H1 (cell line): ENCODE measurements at regions not wholly inside any gene's neighbourhood (a gene's known extent, or its start where the extent isn't known, plus 50 kb on each side); places are given as distances from the start of the nearest gene placed in this dataset.

Source experiments
- BRCA1 ChIP-seq: IDR thresholded peaks from 2 replicates; pipeline ENCODE4 v1.6.1; 2012; ENCODE audit warnings: low read depth, low read length, improper control_type of control experiment
- CEBPB ChIP-seq: IDR thresholded peaks from 2 replicates; pipeline ENCODE4 v1.6.1; 2012; ENCODE audit warnings: low read depth, low read length
- CREB1 ChIP-seq: IDR thresholded peaks from 2 replicates; pipeline ENCODE4 v1.6.1; 2012; ENCODE audit warnings: inconsistent platforms
- FOSL1 ChIP-seq: IDR thresholded peaks from 2 replicates; pipeline ENCODE4 v1.6.1; 2011; ENCODE audit warnings: mild to moderate bottlenecking, low read depth, low read length, moderate library complexity; ENCODE audit not compliant: insufficient read depth
- GABPA ChIP-seq: IDR thresholded peaks from 2 replicates; pipeline ENCODE4 v1.6.1; 2011; ENCODE audit warnings: mild to moderate bottlenecking, low read length, moderate library complexity, borderline replicate concordance; ENCODE audit not compliant: insufficient read depth
- GTF2F1 ChIP-seq: IDR thresholded peaks from 2 replicates; pipeline ENCODE4 v1.6.1; 2012; ENCODE audit warnings: low read depth, low read length, improper control_type of control experiment, borderline replicate concordance
- KDM1A ChIP-seq: fragments of 200-600, 300-600 bp; sonication (generic); IDR thresholded peaks from 2 replicates; pipeline ENCODE4 v1.7.1; 2016; ENCODE audit warnings: mild to moderate bottlenecking, low read length, borderline replicate concordance
- KDM4A ChIP-seq: IDR thresholded peaks from one replicate; pipeline ENCODE4 v1.7.1; 2012; ENCODE audit warnings: low read depth, mild to moderate bottlenecking, moderate library complexity, low read length, inconsistent platforms; ENCODE audit not compliant: severe bottlenecking
- POLR2A ChIP-seq, 2 experiments: IDR thresholded peaks; 1 replicate in 1 of 2; 2 replicates in 1 of 2; pipeline ENCODE4 v1.6.1; 2011; ENCODE audit warnings: low read depth in 2 of 2, low read length in 2 of 2, mild to moderate bottlenecking in 2 of 2; ENCODE audit errors: control extremely low read depth in 1 of 2
- RNF2 ChIP-seq: fragments of 200-900, 300-1000 bp; sonication (generic); IDR thresholded peaks from 2 replicates; pipeline ENCODE4 v1.7.1; 2016; ENCODE audit warnings: borderline replicate concordance, low read depth, mild to moderate bottlenecking, antibody characterized with exemption, low read length; ENCODE audit not compliant: poor library complexity, severe bottlenecking; ENCODE audit errors: missing control alignments
- RXRA ChIP-seq: IDR thresholded peaks from 2 replicates; pipeline ENCODE4 v1.6.1; 2011; ENCODE audit warnings: low read depth, mild to moderate bottlenecking, low read length, moderate library complexity; ENCODE audit not compliant: insufficient read depth
- SP1 ChIP-seq: IDR thresholded peaks from 2 replicates; pipeline ENCODE4 v1.6.1; 2011; ENCODE audit warnings: low read depth, low read length
- TF ChIP-seq, protein P1 (sequence below): fragments of 300-600 bp; sonication (generic); IDR thresholded peaks from 2 replicates; pipeline ENCODE4 v1.7.1; 2012; ENCODE audit warnings: low read length, moderate library complexity, mild to moderate bottlenecking, inconsistent platforms; ENCODE audit not compliant: insufficient replicate concordance

DNA sequence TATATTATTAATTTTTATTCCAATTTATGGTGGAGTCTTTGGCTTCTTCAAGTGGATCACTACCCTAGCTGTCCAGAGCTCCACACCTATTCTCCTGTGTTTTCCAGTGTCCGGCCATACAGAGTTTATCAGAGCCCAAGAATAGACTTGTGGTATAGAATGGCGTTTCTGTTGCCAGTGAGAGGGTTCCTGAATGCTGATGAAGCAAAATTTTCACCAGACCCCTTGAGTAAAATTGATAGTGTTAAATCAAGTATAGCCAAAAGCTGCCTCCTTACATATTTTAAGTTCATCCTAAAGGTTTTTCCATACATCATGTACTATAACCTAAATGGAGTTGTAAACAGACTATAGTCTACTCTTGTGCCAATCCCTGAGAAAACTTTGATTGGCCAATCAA, 171.5 kb upstream of the CHL1 start (continued):
- TF ChIP-seq, protein P1, sequence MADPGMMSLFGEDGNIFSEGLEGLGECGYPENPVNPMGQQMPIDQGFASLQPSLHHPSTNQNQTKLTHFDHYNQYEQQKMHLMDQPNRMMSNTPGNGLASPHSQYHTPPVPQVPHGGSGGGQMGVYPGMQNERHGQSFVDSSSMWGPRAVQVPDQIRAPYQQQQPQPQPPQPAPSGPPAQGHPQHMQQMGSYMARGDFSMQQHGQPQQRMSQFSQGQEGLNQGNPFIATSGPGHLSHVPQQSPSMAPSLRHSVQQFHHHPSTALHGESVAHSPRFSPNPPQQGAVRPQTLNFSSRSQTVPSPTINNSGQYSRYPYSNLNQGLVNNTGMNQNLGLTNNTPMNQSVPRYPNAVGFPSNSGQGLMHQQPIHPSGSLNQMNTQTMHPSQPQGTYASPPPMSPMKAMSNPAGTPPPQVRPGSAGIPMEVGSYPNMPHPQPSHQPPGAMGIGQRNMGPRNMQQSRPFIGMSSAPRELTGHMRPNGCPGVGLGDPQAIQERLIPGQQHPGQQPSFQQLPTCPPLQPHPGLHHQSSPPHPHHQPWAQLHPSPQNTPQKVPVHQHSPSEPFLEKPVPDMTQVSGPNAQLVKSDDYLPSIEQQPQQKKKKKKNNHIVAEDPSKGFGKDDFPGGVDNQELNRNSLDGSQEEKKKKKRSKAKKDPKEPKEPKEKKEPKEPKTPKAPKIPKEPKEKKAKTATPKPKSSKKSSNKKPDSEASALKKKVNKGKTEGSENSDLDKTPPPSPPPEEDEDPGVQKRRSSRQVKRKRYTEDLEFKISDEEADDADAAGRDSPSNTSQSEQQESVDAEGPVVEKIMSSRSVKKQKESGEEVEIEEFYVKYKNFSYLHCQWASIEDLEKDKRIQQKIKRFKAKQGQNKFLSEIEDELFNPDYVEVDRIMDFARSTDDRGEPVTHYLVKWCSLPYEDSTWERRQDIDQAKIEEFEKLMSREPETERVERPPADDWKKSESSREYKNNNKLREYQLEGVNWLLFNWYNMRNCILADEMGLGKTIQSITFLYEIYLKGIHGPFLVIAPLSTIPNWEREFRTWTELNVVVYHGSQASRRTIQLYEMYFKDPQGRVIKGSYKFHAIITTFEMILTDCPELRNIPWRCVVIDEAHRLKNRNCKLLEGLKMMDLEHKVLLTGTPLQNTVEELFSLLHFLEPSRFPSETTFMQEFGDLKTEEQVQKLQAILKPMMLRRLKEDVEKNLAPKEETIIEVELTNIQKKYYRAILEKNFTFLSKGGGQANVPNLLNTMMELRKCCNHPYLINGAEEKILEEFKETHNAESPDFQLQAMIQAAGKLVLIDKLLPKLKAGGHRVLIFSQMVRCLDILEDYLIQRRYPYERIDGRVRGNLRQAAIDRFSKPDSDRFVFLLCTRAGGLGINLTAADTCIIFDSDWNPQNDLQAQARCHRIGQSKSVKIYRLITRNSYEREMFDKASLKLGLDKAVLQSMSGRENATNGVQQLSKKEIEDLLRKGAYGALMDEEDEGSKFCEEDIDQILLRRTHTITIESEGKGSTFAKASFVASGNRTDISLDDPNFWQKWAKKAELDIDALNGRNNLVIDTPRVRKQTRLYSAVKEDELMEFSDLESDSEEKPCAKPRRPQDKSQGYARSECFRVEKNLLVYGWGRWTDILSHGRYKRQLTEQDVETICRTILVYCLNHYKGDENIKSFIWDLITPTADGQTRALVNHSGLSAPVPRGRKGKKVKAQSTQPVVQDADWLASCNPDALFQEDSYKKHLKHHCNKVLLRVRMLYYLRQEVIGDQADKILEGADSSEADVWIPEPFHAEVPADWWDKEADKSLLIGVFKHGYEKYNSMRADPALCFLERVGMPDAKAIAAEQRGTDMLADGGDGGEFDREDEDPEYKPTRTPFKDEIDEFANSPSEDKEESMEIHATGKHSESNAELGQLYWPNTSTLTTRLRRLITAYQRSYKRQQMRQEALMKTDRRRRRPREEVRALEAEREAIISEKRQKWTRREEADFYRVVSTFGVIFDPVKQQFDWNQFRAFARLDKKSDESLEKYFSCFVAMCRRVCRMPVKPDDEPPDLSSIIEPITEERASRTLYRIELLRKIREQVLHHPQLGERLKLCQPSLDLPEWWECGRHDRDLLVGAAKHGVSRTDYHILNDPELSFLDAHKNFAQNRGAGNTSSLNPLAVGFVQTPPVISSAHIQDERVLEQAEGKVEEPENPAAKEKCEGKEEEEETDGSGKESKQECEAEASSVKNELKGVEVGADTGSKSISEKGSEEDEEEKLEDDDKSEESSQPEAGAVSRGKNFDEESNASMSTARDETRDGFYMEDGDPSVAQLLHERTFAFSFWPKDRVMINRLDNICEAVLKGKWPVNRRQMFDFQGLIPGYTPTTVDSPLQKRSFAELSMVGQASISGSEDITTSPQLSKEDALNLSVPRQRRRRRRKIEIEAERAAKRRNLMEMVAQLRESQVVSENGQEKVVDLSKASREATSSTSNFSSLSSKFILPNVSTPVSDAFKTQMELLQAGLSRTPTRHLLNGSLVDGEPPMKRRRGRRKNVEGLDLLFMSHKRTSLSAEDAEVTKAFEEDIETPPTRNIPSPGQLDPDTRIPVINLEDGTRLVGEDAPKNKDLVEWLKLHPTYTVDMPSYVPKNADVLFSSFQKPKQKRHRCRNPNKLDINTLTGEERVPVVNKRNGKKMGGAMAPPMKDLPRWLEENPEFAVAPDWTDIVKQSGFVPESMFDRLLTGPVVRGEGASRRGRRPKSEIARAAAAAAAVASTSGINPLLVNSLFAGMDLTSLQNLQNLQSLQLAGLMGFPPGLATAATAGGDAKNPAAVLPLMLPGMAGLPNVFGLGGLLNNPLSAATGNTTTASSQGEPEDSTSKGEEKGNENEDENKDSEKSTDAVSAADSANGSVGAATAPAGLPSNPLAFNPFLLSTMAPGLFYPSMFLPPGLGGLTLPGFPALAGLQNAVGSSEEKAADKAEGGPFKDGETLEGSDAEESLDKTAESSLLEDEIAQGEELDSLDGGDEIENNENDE, result no peak
- no peak for TF ChIP-seq GTF2F1
- no peak for TF ChIP-seq FOSL1
- TF ChIP-seq SP1, result no peak
- no peak for TF ChIP-seq RNF2
- TF ChIP-seq GABPA, result no peak
- TF ChIP-seq KDM1A, result no peak
- no peak for TF ChIP-seq RXRA
- no peak for TF ChIP-seq KDM4A
- no peak for TF ChIP-seq BRCA1
- no peak for TF ChIP-seq CREB1
- TF ChIP-seq POLR2A (IDR thresholded peaks at IDR 0.05; ENCODE audit: control extremely low read depth in 1 of 2, low read depth in 2 of 2, low read length in 2 of 2), result no peak
- no peak for TF ChIP-seq CEBPB
